ENCODE measurements at regions not wholly inside any gene's neighbourhood (a gene's known extent, or its start where the extent isn't known, plus 50 kb on each side); places are given as distances from the start of the nearest gene placed in this dataset.

GRCh38 chr2:239630618-239631286 is 229.9 kb upstream of the HDAC4 start:
- Histone ChIP-seq H3K36me3 (ENCODE audit: control insufficient read depth, insufficient read depth, low read length) (no peaks in the 10 kb centered on the region), H3K4me3 (replicated peaks; ENCODE audit: low read depth, low read length) (no peak overlapping the region), H3K27me3 (replicated peaks; ENCODE audit: control insufficient read depth, insufficient read depth, low read length) (no peaks in the 10 kb centered on the region)
- DNase-seq (ENCODE audit: extremely low read depth, insufficient read length): no peak
- TF ChIP-seq, protein P1, sequence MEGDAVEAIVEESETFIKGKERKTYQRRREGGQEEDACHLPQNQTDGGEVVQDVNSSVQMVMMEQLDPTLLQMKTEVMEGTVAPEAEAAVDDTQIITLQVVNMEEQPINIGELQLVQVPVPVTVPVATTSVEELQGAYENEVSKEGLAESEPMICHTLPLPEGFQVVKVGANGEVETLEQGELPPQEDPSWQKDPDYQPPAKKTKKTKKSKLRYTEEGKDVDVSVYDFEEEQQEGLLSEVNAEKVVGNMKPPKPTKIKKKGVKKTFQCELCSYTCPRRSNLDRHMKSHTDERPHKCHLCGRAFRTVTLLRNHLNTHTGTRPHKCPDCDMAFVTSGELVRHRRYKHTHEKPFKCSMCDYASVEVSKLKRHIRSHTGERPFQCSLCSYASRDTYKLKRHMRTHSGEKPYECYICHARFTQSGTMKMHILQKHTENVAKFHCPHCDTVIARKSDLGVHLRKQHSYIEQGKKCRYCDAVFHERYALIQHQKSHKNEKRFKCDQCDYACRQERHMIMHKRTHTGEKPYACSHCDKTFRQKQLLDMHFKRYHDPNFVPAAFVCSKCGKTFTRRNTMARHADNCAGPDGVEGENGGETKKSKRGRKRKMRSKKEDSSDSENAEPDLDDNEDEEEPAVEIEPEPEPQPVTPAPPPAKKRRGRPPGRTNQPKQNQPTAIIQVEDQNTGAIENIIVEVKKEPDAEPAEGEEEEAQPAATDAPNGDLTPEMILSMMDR (IDR thresholded peaks at IDR 0.05; ENCODE audit: insufficient read depth, low read length, poor library complexity, severe bottlenecking): no peak

GRCh38 chr2:239629926-239630617 is 229.3 kb upstream of the HDAC4 start:
- TF ChIP-seq, protein P1 (IDR thresholded peaks at IDR 0.05; ENCODE audit: insufficient read depth, low read length, poor library complexity, severe bottlenecking): no peak
- no peak for DNase-seq (ENCODE audit: extremely low read depth, insufficient read length)
- no peak overlapping the region for H3K4me3 ChIP-seq (replicated peaks; ENCODE audit: low read depth, low read length)
- H3K27me3 ChIP-seq (replicated peaks; ENCODE audit: control insufficient read depth, insufficient read depth, low read length): no peaks in the 10 kb centered on the region
- no peaks in the 10 kb centered on the region for H3K36me3 ChIP-seq (ENCODE audit: control insufficient read depth, insufficient read depth, low read length)

DNA sequence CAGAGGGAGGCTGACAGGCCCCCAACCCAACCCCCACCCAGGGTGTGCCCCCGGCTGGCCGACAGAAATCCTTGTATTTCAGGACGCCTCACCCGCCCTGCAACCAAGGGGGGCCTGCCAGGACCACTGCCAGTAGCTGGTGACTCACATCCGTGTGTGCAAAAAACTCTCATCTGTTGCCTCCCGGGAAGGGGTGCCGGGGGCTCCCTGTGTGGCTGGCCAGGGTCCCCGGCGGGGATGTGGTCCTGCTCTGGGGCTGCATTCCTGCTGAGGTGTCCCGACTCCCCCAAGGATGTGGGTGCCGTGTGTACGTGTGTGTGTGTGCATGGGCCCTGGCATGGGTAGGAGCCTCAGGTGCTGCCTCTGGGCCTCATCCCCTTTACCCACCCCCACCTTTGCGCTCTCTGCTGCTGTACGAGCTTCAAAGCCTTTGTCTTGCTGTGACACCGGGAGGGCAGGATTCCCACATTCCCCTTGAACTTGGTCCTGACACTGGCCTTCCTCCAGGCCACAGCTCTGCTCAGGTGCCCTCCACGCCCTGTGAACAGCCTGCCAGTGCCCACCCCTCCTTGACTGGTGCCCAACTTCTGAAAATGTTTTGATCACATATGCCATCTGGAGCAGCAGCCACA is 226.3 kb upstream of the HDAC4 start:
- DNase-seq (ENCODE audit: extremely low read depth, insufficient read length): no peak
- TF ChIP-seq, protein P1 (IDR thresholded peaks at IDR 0.05; ENCODE audit: insufficient read depth, low read length, poor library complexity, severe bottlenecking): no peak
- Histone ChIP-seq H3K36me3 (ENCODE audit: control insufficient read depth, insufficient read depth, low read length) (no peaks in the 10 kb centered on the region), H3K27me3 (replicated peaks; ENCODE audit: control insufficient read depth, insufficient read depth, low read length) (no peaks in the 10 kb centered on the region), H3K4me3 (replicated peaks; ENCODE audit: low read depth, low read length) (no peak overlapping the region)

GRCh38 chr2:239625971-239626734 is 225.3 kb upstream of the HDAC4 start:
- H3K36me3 ChIP-seq (ENCODE audit: control insufficient read depth, insufficient read depth, low read length): no peaks in the 10 kb centered on the region
- H3K27me3 ChIP-seq (replicated peaks; ENCODE audit: control insufficient read depth, insufficient read depth, low read length): no peaks in the 10 kb centered on the region; the same call in 1 of the 2 replicates
- no peak for DNase-seq (ENCODE audit: extremely low read depth, insufficient read length)
- no peak overlapping the region for H3K4me3 ChIP-seq (replicated peaks; ENCODE audit: low read depth, low read length)
- TF ChIP-seq, protein P1 (IDR thresholded peaks at IDR 0.05; ENCODE audit: insufficient read depth, low read length, poor library complexity, severe bottlenecking): no peak

DNA sequence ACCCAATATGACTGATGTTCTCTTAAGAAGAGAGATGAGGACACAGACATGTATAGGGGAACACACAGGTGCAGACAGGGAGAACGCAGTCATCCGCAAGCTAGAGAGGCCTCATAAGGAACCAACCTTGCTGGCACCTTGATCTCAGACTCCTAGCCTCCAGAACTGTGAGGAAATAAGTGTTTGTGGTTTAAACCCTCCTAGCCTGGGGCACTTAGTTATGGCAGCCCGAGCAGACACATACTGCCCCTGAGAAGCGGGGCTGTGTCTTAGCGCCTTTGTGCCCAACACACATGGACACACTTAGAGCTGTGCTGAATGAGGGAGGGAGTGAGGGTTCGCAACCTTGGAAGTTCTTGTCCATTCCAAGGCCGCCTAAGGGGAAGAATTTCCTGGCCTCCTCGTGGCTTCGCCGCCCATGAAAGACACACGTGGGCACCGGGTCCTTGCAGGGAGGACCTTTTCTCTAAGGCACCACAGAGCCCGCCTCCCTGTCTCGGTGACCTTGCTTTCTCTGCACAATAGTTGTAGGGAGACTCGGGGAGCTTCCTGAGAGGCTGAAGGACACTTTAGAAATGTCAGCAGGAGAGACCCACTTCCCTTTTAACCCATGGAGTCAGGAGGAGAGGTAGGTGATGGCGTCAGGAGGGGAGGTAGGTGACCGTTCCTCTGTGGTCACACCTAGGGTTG is 224.5 kb upstream of the HDAC4 start:
- H3K4me3 ChIP-seq (replicated peaks; ENCODE audit: low read depth, low read length): no peak overlapping the region
- no peaks in the 10 kb centered on the region; the same call in 1 of the 2 replicates for H3K27me3 ChIP-seq (replicated peaks; ENCODE audit: control insufficient read depth, insufficient read depth, low read length)
- TF ChIP-seq, protein P1 (IDR thresholded peaks at IDR 0.05; ENCODE audit: insufficient read depth, low read length, poor library complexity, severe bottlenecking): no peak
- no peaks in the 10 kb centered on the region for H3K36me3 ChIP-seq (ENCODE audit: control insufficient read depth, insufficient read depth, low read length)
- no peak for DNase-seq (ENCODE audit: extremely low read depth, insufficient read length)

All from GM06990 (cell line).